ENCODE measurements at regions not wholly inside any gene's neighbourhood (a gene's known extent, or its start where the extent isn't known, plus 50 kb on each side); places are given as distances from the start of the nearest gene placed in this dataset.

DNA sequence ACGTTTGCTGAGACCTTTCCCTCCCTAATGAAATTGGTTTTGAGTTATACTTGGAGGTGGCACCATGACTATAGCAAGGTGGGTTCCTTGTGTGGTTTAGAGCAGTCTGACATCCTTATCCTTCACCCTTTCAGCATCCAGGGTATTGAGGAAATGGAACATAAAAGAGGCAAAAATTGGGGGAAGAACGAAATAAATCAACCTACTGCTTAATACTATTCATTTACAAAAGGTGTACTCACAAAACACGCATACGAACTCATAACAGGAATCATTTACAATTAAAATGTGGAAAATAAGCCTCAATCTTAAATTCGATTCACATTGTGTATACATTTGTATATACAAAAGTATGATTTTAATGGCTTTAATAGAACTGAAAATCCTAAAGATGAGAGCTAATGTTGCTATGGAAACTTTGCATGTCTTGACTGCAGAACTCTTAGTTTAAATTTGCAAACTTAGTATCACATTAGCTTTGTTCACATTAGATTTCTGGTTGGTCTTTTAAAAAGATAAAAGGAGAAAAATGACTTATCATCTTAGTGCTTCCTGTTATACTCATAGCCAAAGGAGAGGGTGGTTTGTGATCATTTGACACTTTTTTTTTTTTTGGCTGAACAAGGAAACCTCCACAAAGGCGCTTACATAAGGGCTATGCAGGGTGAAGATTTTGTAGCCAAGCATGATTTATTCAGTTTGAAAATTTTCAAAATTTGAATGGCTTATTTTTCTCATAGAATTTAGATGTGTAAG, 76.1 kb upstream of the ATXN1 start:
- TF ChIP-seq POLR2A (IDR thresholded peaks at IDR 0.05; ENCODE audit: low read depth, low read length) = no peak
- no peak for TF ChIP-seq POLR2AphosphoS5 (IDR thresholded peaks at IDR 0.05; ENCODE audit: low read depth, low read length)
- no peak for TF ChIP-seq TAF1 (IDR thresholded peaks at IDR 0.05; ENCODE audit: borderline replicate concordance, low read depth, low read length)
